Endothelial cell of umbilical vein (primary cell): ENCODE measurements at regions not wholly inside any gene's neighbourhood (a gene's known extent, or its start where the extent isn't known, plus 50 kb on each side); places are given as distances from the start of the nearest gene placed in this dataset.

ENCODE experiments used
- CTCF ChIP-seq, 2 donors: IDR thresholded peaks; 1 replicate in 1 of 2; 2 replicates in 1 of 2; pipeline ENCODE4 v1.5.1; 2011; ENCODE audit warnings: low read length in 2 of 2, mild to moderate bottlenecking in 2 of 2, moderate library complexity in 2 of 2, control low read depth in 1 of 2, inconsistent platforms in 1 of 2, low read depth in 1 of 2; ENCODE audit not compliant: insufficient read depth in 1 of 2; ENCODE audit errors: extremely low read depth in 1 of 2
- EZH2 ChIP-seq: IDR thresholded peaks from 2 replicates; pipeline ENCODE4 v1.6.1; 2012; ENCODE audit warnings: borderline replicate concordance, low read depth, mild to moderate bottlenecking, moderate library complexity, low read length, inconsistent platforms; ENCODE audit not compliant: severe bottlenecking
- FOS ChIP-seq: IDR thresholded peaks from 2 replicates; pipeline ENCODE4 v1.6.1; 2011; ENCODE audit warnings: mild to moderate bottlenecking, low read length, moderate library complexity, borderline replicate concordance; ENCODE audit not compliant: insufficient read depth
- GATA2 ChIP-seq: IDR thresholded peaks from 2 replicates; pipeline ENCODE4 v1.7.0; 2011; ENCODE audit warnings: low read depth, mild to moderate bottlenecking, moderate library complexity, mixed read lengths, low read length; ENCODE audit not compliant: insufficient read length, insufficient read depth
- JUN ChIP-seq: IDR thresholded peaks from 2 replicates; pipeline ENCODE4 v1.6.1; 2011; ENCODE audit warnings: borderline replicate concordance, low read depth; ENCODE audit not compliant: insufficient read length, insufficient read depth
- MAX ChIP-seq: IDR thresholded peaks from 2 replicates; pipeline ENCODE4 v1.6.1; 2011; ENCODE audit not compliant: insufficient read depth, insufficient read length
- MYC ChIP-seq: IDR thresholded peaks from one replicate; pipeline ENCODE4 v1.6.1; 2011; ENCODE audit warnings: mild to moderate bottlenecking, low read depth, low read length
- POLR2A ChIP-seq: IDR thresholded peaks from 2 replicates; pipeline ENCODE4 v1.6.1; 2012; ENCODE audit warnings: low read depth, mild to moderate bottlenecking, control low read depth, low read length
- POLR2AphosphoS5 ChIP-seq: IDR thresholded peaks from 2 replicates; pipeline ENCODE4 v1.6.1; 2012; ENCODE audit warnings: low read depth, mild to moderate bottlenecking, control low read depth, low read length, moderate library complexity; ENCODE audit not compliant: insufficient read depth

- TF ChIP-seq EZH2, result no peak
- TF ChIP-seq CTCF (IDR thresholded peaks at IDR 0.05; ENCODE audit: extremely low read depth in 1 of 2, insufficient read depth in 1 of 2, low read depth in 1 of 2, low read length in 2 of 2), result no peak
- TF ChIP-seq MAX, result no peak
- no peak for TF ChIP-seq POLR2AphosphoS5
- no peak for TF ChIP-seq POLR2A
- no peak for TF ChIP-seq JUN
- no peak for TF ChIP-seq MYC
- TF ChIP-seq GATA2, result no peak
- peak; percentile 43 for TF ChIP-seq FOS
Measured at GRCh38 chr5:58094031-58094430, 365.9 kb downstream of the PLK2 start.
